ENCODE measurements at regions not wholly inside any gene's neighbourhood (a gene's known extent, or its start where the extent isn't known, plus 50 kb on each side); places are given as distances from the start of the nearest gene placed in this dataset.

GRCh38 chr19:27720155-27720554 lies 1492.8 kb downstream of the UQCRFS1 start:
- H3K36me3 ChIP-seq (ENCODE audit: control insufficient read depth, insufficient read depth, low read length): no peaks in the 10 kb centered on the region
- FAIRE-seq: no peak
- TF ChIP-seq, protein P1, sequence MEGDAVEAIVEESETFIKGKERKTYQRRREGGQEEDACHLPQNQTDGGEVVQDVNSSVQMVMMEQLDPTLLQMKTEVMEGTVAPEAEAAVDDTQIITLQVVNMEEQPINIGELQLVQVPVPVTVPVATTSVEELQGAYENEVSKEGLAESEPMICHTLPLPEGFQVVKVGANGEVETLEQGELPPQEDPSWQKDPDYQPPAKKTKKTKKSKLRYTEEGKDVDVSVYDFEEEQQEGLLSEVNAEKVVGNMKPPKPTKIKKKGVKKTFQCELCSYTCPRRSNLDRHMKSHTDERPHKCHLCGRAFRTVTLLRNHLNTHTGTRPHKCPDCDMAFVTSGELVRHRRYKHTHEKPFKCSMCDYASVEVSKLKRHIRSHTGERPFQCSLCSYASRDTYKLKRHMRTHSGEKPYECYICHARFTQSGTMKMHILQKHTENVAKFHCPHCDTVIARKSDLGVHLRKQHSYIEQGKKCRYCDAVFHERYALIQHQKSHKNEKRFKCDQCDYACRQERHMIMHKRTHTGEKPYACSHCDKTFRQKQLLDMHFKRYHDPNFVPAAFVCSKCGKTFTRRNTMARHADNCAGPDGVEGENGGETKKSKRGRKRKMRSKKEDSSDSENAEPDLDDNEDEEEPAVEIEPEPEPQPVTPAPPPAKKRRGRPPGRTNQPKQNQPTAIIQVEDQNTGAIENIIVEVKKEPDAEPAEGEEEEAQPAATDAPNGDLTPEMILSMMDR (IDR thresholded peaks at IDR 0.05; ENCODE audit: insufficient read depth, low read length, severe bottlenecking): no peak

DNA sequence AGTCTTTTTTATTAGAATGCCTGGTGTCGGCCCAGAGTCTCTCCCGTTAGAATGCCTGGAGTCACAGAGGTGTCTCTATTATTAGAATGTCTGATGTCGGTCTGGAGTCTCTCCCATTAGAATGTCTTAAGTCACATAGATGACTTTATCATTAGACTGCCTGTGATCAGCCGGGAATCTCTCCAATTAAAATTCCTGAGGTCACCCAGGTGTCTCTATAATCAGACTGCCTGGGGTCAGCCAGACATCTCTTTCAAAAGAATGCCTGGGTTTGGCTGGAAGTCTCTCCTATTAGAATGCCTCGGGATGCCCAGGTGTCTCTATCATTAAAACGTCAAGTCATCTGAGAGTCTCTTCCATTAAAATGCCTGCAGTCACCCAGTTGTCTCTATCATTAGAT lies 1493.9 kb downstream of the UQCRFS1 start:
- DNase-seq (ENCODE audit: low read depth) (no peak), FAIRE-seq (no peak)
- H3K36me3 ChIP-seq (ENCODE audit: control insufficient read depth, insufficient read depth, low read length): no peaks in the 10 kb centered on the region
- no peaks in the 10 kb centered on the region for H3K27me3 ChIP-seq (ENCODE audit: control insufficient read depth, insufficient read depth, low read length)
- H3K4me3 ChIP-seq (ENCODE audit: low read depth, low read length): no peak overlapping the region
- TF ChIP-seq, protein P1 (IDR thresholded peaks at IDR 0.05; ENCODE audit: insufficient read depth, low read length, severe bottlenecking): no peak

More at GRCh38 chr19:27720155-27720554, 1492.8 kb downstream of the UQCRFS1 start:
- Histone ChIP-seq H3K4me3 (ENCODE audit: low read depth, low read length) (no peak overlapping the region), H3K27me3 (ENCODE audit: control insufficient read depth, insufficient read depth, low read length) (no peaks in the 10 kb centered on the region)
- no peak for DNase-seq (ENCODE audit: low read depth)

- Histone ChIP-seq H3K27me3 (ENCODE audit: control insufficient read depth, insufficient read depth, low read length) (no peaks in the 10 kb centered on the region), H3K36me3 (ENCODE audit: control insufficient read depth, insufficient read depth, low read length) (no peaks in the 10 kb centered on the region), H3K4me3 (ENCODE audit: low read depth, low read length) (no peak overlapping the region)
- FAIRE-seq (no peak), DNase-seq (ENCODE audit: low read depth) (no peak)
- TF ChIP-seq, protein P1 (IDR thresholded peaks at IDR 0.05; ENCODE audit: insufficient read depth, low read length, severe bottlenecking): no peak
Observed at GRCh38 chr19:27718234-27718633, 1494.7 kb downstream of the UQCRFS1 start.

DNA sequence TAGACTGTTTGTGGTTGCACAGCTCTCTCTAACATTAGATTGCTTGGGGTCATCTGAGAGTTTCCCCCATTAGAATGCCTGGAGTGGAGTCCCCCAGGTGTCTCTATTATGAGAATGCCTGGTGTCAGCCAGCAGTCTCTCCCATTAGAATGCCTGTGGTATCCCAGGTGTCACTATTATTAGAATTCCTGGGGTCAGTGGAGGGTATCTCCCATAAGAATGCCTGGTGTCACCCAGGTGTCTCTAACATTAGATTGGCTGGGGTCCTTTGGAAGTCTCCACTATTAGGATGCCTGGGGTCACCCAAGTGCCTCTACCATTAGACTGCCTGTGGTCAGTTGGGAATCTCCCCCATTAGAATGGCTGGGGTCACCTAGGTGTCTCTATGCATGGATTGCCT lies 1495.1 kb downstream of the UQCRFS1 start:
- Histone ChIP-seq H3K4me3 (ENCODE audit: low read depth, low read length) (no peak overlapping the region), H3K27me3 (ENCODE audit: control insufficient read depth, insufficient read depth, low read length) (no peaks in the 10 kb centered on the region), H3K36me3 (ENCODE audit: control insufficient read depth, insufficient read depth, low read length) (no peaks in the 10 kb centered on the region)
- no peak for DNase-seq (ENCODE audit: low read depth)
- FAIRE-seq: no peak
- TF ChIP-seq, protein P1 (IDR thresholded peaks at IDR 0.05; ENCODE audit: insufficient read depth, low read length, severe bottlenecking): no peak

DNA sequence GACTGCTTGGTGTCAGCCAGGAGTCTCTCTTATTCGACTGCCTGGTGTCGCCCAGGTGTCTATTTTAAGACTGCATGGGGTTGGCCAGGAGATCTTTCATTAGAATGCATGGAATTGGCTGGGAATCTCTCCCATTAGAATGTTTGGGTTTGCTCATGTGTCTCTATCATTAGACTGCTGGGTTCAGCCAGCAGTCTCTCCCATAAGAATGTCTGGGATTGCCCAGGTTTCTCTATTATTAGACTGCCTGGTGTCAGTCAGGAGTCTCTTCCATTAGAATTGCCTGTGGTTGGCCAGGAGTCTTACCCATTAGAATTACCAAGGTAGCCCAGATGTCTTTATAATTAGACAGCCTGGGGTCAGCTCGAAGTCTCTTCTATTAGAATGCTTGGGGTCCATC lies 1496.0 kb downstream of the UQCRFS1 start:
- H3K36me3 ChIP-seq (ENCODE audit: control insufficient read depth, insufficient read depth, low read length): no peaks in the 10 kb centered on the region
- FAIRE-seq (no peak), DNase-seq (ENCODE audit: low read depth) (no peak)
- TF ChIP-seq, protein P1 (IDR thresholded peaks at IDR 0.05; ENCODE audit: insufficient read depth, low read length, severe bottlenecking): no peak
- H3K27me3 ChIP-seq (ENCODE audit: control insufficient read depth, insufficient read depth, low read length): no peaks in the 10 kb centered on the region
- H3K4me3 ChIP-seq (ENCODE audit: low read depth, low read length): no peak overlapping the region

- DNase-seq (ENCODE audit: low read depth) (no peak), FAIRE-seq (no peak)
- Histone ChIP-seq H3K36me3 (ENCODE audit: control insufficient read depth, insufficient read depth, low read length) (no peaks in the 10 kb centered on the region), H3K27me3 (ENCODE audit: control insufficient read depth, insufficient read depth, low read length) (no peaks in the 10 kb centered on the region), H3K4me3 (ENCODE audit: low read depth, low read length) (no peak overlapping the region)
- TF ChIP-seq, protein P1 (IDR thresholded peaks at IDR 0.05; ENCODE audit: insufficient read depth, low read length, severe bottlenecking): no peak
Observed at GRCh38 chr19:27714857-27715256, 1498.1 kb downstream of the UQCRFS1 start.

Data from bronchial epithelial cell (primary cell).